IMR-90 (cell line): ENCODE measurements at regions not wholly inside any gene's neighbourhood (a gene's known extent, or its start where the extent isn't known, plus 50 kb on each side); places are given as distances from the start of the nearest gene placed in this dataset.

Source experiments
- CTCF ChIP-seq: conservative IDR thresholded peaks from 2 replicates; pipeline ENCODE4 v1.5.1; 2012; ENCODE audit warnings: mild to moderate bottlenecking, low read depth, low read length, improper control_type of control experiment

GRCh38 chr9:16309469-16310271, 560.8 kb downstream of the BNC2 start (continued):
- TF ChIP-seq CTCF: no peak
